SK-N-SH (cell line): ENCODE measurements at regions not wholly inside any gene's neighbourhood (a gene's known extent, or its start where the extent isn't known, plus 50 kb on each side); places are given as distances from the start of the nearest gene placed in this dataset.

Experiments
- CTCF ChIP-seq: fragments of 200-600 bp; sonication (generic); IDR thresholded peaks from 2 replicates; pipeline ENCODE4 v1.6.1; 2017; ENCODE audit warnings: antibody characterized with exemption, mild to moderate bottlenecking, moderate library complexity
- EP300 ChIP-seq, 2 experiments: IDR thresholded peaks; 2 replicates each; pipeline versions ENCODE4 v1.4.0 to v1.6.1; 2012; ENCODE audit warnings: borderline replicate concordance in 1 of 2, low read depth in 1 of 2, low read length in 1 of 2
- EZH2phosphoT487 ChIP-seq: fragments of 200-600 bp; sonication (generic); IDR thresholded peaks from 2 replicates; pipeline ENCODE4 v1.6.1; 2017; ENCODE audit warnings: low read depth, mixed run types, mild to moderate bottlenecking, antibody characterized with exemption, moderate library complexity, borderline replicate concordance
- FOXM1 ChIP-seq: IDR thresholded peaks from 2 replicates; pipeline ENCODE4 v1.4.0; 2012; ENCODE audit warnings: low read depth, mild to moderate bottlenecking
- JUND ChIP-seq: IDR thresholded peaks from 2 replicates; pipeline ENCODE4 v1.4.0; 2012
- MAX ChIP-seq: IDR thresholded peaks from 2 replicates; pipeline ENCODE4 v1.4.0; 2012; ENCODE audit warnings: low read depth
- MEF2A ChIP-seq: IDR thresholded peaks from 2 replicates; pipeline ENCODE4 v1.4.0; 2012; ENCODE audit warnings: low read depth, borderline replicate concordance
- POLR2AphosphoS5 ChIP-seq: IDR thresholded peaks from 2 replicates; pipeline ENCODE4 v1.6.1; 2012; ENCODE audit warnings: low read depth, low read length
- RXRA ChIP-seq: IDR thresholded peaks from 2 replicates; pipeline ENCODE4 v1.4.0; 2012; ENCODE audit warnings: low read depth, mild to moderate bottlenecking, borderline replicate concordance
- USF2 ChIP-seq: fragments of 150-350 bp; IDR thresholded peaks from 2 replicates; pipeline ENCODE4 v1.6.1; 2017; ENCODE audit warnings: antibody characterized with exemption, low read length, low read depth, borderline replicate concordance

GRCh38 chr9:17075146-17075757 lies 59.6 kb upstream of the CNTLN start:
- TF ChIP-seq FOXM1: no peak
- no peak for TF ChIP-seq MAX
- TF ChIP-seq USF2: no peak
- no peak for TF ChIP-seq CTCF
- no peak for TF ChIP-seq EP300 (IDR thresholded peaks at IDR 0.05; ENCODE audit: borderline replicate concordance in 1 of 2, low read depth in 1 of 2, low read length in 1 of 2)
- no peak for TF ChIP-seq RXRA
- TF ChIP-seq EZH2phosphoT487: no peak
- TF ChIP-seq JUND: no peak
- TF ChIP-seq POLR2AphosphoS5: no peak
- TF ChIP-seq MEF2A: no peak
